B cell (primary cell): ENCODE measurements at regions not wholly inside any gene's neighbourhood (a gene's known extent, or its start where the extent isn't known, plus 50 kb on each side); places are given as distances from the start of the nearest gene placed in this dataset.
"Not testable (repeated sequence)": the region's sequence is repeated elsewhere in the genome, so short reads cannot be mapped to it uniquely, and the experiment has no call there.

Experiments used
- EZH2 ChIP-seq: IDR thresholded peaks from 2 replicates; pipeline ENCODE4 v1.6.1; 2012; ENCODE audit warnings: borderline replicate concordance, low read depth, mild to moderate bottlenecking, moderate library complexity, low read length; ENCODE audit not compliant: insufficient read depth, poor library complexity, severe bottlenecking
- TF ChIP-seq, protein P1 (sequence below): fragments of 200-600 bp; IDR thresholded peaks from one replicate; pipeline ENCODE4 v1.8.0; 2022; ENCODE audit warnings: antibody characterized with exemption, mild to moderate bottlenecking

DNA sequence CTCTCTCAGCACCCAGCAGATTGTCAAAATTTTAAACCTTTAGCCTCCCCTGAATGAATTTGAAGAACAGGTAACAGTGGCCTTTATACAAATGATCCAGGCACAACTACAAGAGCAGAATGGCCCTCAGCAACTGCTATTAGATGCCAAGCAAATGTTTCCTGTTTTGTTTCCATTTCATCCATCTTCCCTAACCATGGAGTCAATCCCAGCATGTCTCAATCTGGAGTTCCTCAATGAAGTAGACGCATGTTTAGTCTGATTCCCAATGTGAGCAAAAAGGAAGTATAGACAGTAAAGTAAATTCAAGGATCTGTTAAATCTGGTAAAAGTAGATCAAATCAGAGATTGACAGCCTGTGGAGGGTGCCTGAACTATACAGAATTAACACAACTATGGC lies 1668.4 kb downstream of the SPATA31A7 start:
- TF ChIP-seq, protein P1, sequence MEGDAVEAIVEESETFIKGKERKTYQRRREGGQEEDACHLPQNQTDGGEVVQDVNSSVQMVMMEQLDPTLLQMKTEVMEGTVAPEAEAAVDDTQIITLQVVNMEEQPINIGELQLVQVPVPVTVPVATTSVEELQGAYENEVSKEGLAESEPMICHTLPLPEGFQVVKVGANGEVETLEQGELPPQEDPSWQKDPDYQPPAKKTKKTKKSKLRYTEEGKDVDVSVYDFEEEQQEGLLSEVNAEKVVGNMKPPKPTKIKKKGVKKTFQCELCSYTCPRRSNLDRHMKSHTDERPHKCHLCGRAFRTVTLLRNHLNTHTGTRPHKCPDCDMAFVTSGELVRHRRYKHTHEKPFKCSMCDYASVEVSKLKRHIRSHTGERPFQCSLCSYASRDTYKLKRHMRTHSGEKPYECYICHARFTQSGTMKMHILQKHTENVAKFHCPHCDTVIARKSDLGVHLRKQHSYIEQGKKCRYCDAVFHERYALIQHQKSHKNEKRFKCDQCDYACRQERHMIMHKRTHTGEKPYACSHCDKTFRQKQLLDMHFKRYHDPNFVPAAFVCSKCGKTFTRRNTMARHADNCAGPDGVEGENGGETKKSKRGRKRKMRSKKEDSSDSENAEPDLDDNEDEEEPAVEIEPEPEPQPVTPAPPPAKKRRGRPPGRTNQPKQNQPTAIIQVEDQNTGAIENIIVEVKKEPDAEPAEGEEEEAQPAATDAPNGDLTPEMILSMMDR = not testable (repeated sequence)
- not testable (repeated sequence) for TF ChIP-seq EZH2
